Liver (tissue), 8 donors: ENCODE measurements at regions not wholly inside any gene's neighbourhood (a gene's known extent, or its start where the extent isn't known, plus 50 kb on each side); places are given as distances from the start of the nearest gene placed in this dataset.

Source experiments
- DNase-seq: peaks from one replicate; pipeline ENCODE4 v3.0.0-alpha.2; 2017; ENCODE audit warnings: low spot score
- H3K27ac ChIP-seq, 2 donors: one replicate each; pipeline ENCODE4 v1.7.0; 2013; ENCODE audit warnings: inconsistent platforms in 2 of 2, low read length in 2 of 2, control low read depth in 1 of 2, low read depth in 1 of 2, mild to moderate bottlenecking in 1 of 2
- H3K27me3 ChIP-seq, 4 donors: one replicate each; pipeline versions ENCODE4 v1.6.1 to v1.7.0; 2013; ENCODE audit warnings: low read length in 3 of 4, inconsistent platforms in 1 of 4, mild to moderate bottlenecking in 1 of 4, moderate library complexity in 1 of 4; ENCODE audit not compliant: control insufficient read depth in 4 of 4, insufficient read depth in 4 of 4
- H3K36me3 ChIP-seq, 4 donors: one replicate each; pipeline versions ENCODE4 v1.6.1 to v1.7.0; 2013; ENCODE audit warnings: low read length in 3 of 4, mild to moderate bottlenecking in 3 of 4, low read depth in 1 of 4, moderate library complexity in 1 of 4; ENCODE audit not compliant: control insufficient read depth in 4 of 4, insufficient read depth in 3 of 4
- H3K4me1 ChIP-seq, 4 donors: one replicate each; pipeline versions ENCODE4 v1.6.1 to v1.7.0; 2013; ENCODE audit warnings: low read length in 3 of 4, mild to moderate bottlenecking in 3 of 4, moderate library complexity in 1 of 4; ENCODE audit not compliant: control insufficient read depth in 4 of 4, insufficient read depth in 4 of 4
- H3K4me3 ChIP-seq, 3 donors: one replicate each; pipeline versions ENCODE4 v1.6.1 to v1.7.0; 2013; ENCODE audit warnings: low read length in 3 of 3, control low read depth in 1 of 3, low read depth in 1 of 3, mild to moderate bottlenecking in 1 of 3
- H3K9ac ChIP-seq, 2 donors: one replicate each; pipeline ENCODE4 v1.7.0; 2013; ENCODE audit warnings: low read length in 2 of 2, mild to moderate bottlenecking in 2 of 2, moderate library complexity in 2 of 2, control low read depth in 1 of 2, low read depth in 1 of 2
- H3K9me3 ChIP-seq, 4 donors: one replicate each; pipeline versions ENCODE4 v1.6.1 to v1.7.0; 2013; ENCODE audit warnings: low read length in 3 of 4; ENCODE audit not compliant: control insufficient read depth in 4 of 4
- FOXA1 ChIP-seq: IDR thresholded peaks from 2 replicates; pipeline ENCODE4 v1.6.1; 2016; ENCODE audit warnings: antibody characterized with exemption
- FOXA2 ChIP-seq: IDR thresholded peaks from 2 replicates; pipeline ENCODE4 v1.6.1; 2016; ENCODE audit warnings: antibody characterized with exemption
- GABPA ChIP-seq, 2 donors: IDR thresholded peaks in 1 of 2; conservative IDR thresholded peaks in 1 of 2; 2 replicates each; pipeline ENCODE4 v1.6.1; 2016; ENCODE audit warnings: antibody characterized with exemption in 2 of 2, mild to moderate bottlenecking in 1 of 2, moderate library complexity in 1 of 2
- HNF4A ChIP-seq, 2 donors: conservative IDR thresholded peaks; 2 replicates each; pipeline ENCODE4 v1.6.1; 2016; ENCODE audit warnings: antibody characterized with exemption in 2 of 2, mild to moderate bottlenecking in 2 of 2
- JUND ChIP-seq, 2 donors: IDR thresholded peaks; 2 replicates each; pipeline ENCODE4 v1.6.1; 2016; ENCODE audit warnings: antibody characterized with exemption in 2 of 2
- NR2F2 ChIP-seq: IDR thresholded peaks from 2 replicates; pipeline ENCODE4 v1.6.1; 2016; ENCODE audit warnings: antibody characterized with exemption
- RXRA ChIP-seq, 2 donors: IDR thresholded peaks; 2 replicates each; pipeline ENCODE4 v1.6.1; 2017 to 2018; ENCODE audit warnings: antibody characterized with exemption in 2 of 2, mild to moderate bottlenecking in 1 of 2
- SP1 ChIP-seq: IDR thresholded peaks from 2 replicates; pipeline ENCODE4 v1.6.1; 2018; ENCODE audit warnings: antibody characterized with exemption, mild to moderate bottlenecking
- TAF1 ChIP-seq: conservative IDR thresholded peaks from 2 replicates; pipeline ENCODE4 v1.6.1; 2016; ENCODE audit warnings: antibody characterized with exemption, mild to moderate bottlenecking
- YY1 ChIP-seq: IDR thresholded peaks from 2 replicates; pipeline ENCODE4 v1.6.1; 2016; ENCODE audit warnings: antibody characterized with exemption, mild to moderate bottlenecking
- whole genome bisulfite sequencing: extraction: QIAGEN DNeasy Blood & Tissue Kit; methylation state at CpG from one replicate; pipeline ENCODE4 v1.1.7; 2013; 5-methylcytosine and 5-hydroxymethylcytosine counted together
- TF ChIP-seq, protein P1 (sequence below): fragments of 150-350 bp; IDR thresholded peaks from 2 replicates; pipeline ENCODE4 v1.5.1; 2017; ENCODE audit warnings: improper control_type of control experiment, low read depth, low read length; ENCODE audit not compliant: missing input control
- TF ChIP-seq, protein P2 (sequence below): IDR thresholded peaks from 2 replicates; pipeline ENCODE4 v1.6.1; 2016; ENCODE audit warnings: antibody characterized with exemption
- TF ChIP-seq, protein P3 (sequence below): IDR thresholded peaks from 2 replicates; pipeline ENCODE4 v1.6.1; 2016; ENCODE audit warnings: antibody characterized with exemption, mild to moderate bottlenecking
- TF ChIP-seq, protein P4 (sequence below): IDR thresholded peaks from 2 replicates; pipeline ENCODE4 v1.6.1; 2016; ENCODE audit warnings: antibody characterized with exemption
- donor health status: healthy.
- donor health status: healthy.
- donor health status: healthy.
- donor health status: healthy.
- donor health status: healthy.

DNA sequence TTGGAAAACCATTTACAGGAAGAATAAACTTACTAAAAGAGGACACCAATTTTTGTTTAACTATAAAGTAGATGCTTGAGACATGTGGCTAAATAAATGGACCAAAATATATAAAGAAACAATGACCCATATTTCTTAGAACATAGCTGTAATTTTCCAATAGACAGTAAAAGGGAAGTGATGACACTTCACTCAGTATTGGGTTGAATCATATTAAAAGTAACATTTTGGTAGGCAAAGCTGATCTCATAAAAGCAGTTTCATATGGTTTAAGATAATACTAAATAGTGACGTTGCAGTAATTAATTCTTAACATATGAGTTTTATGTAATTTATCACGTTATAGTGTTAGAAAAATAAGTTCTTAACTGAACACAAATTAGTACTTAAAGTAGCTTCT, 308.9 kb upstream of the RUNX1 start (continued):
- TF ChIP-seq, protein P1, sequence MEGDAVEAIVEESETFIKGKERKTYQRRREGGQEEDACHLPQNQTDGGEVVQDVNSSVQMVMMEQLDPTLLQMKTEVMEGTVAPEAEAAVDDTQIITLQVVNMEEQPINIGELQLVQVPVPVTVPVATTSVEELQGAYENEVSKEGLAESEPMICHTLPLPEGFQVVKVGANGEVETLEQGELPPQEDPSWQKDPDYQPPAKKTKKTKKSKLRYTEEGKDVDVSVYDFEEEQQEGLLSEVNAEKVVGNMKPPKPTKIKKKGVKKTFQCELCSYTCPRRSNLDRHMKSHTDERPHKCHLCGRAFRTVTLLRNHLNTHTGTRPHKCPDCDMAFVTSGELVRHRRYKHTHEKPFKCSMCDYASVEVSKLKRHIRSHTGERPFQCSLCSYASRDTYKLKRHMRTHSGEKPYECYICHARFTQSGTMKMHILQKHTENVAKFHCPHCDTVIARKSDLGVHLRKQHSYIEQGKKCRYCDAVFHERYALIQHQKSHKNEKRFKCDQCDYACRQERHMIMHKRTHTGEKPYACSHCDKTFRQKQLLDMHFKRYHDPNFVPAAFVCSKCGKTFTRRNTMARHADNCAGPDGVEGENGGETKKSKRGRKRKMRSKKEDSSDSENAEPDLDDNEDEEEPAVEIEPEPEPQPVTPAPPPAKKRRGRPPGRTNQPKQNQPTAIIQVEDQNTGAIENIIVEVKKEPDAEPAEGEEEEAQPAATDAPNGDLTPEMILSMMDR = no peak
- TF ChIP-seq FOXA1 = no peak
- TF ChIP-seq SP1 = no peak
- no peak for TF ChIP-seq NR2F2
- no peak for TF ChIP-seq YY1
- TF ChIP-seq GABPA (IDR thresholded peaks at IDR 0.05 in 1 of 2, conservative IDR thresholded peaks at IDR 0.05 in 1 of 2) = no peak
- no peak for TF ChIP-seq RXRA (IDR thresholded peaks at IDR 0.05)
- no peak for TF ChIP-seq HNF4A (conservative IDR thresholded peaks at IDR 0.05)

DNA sequence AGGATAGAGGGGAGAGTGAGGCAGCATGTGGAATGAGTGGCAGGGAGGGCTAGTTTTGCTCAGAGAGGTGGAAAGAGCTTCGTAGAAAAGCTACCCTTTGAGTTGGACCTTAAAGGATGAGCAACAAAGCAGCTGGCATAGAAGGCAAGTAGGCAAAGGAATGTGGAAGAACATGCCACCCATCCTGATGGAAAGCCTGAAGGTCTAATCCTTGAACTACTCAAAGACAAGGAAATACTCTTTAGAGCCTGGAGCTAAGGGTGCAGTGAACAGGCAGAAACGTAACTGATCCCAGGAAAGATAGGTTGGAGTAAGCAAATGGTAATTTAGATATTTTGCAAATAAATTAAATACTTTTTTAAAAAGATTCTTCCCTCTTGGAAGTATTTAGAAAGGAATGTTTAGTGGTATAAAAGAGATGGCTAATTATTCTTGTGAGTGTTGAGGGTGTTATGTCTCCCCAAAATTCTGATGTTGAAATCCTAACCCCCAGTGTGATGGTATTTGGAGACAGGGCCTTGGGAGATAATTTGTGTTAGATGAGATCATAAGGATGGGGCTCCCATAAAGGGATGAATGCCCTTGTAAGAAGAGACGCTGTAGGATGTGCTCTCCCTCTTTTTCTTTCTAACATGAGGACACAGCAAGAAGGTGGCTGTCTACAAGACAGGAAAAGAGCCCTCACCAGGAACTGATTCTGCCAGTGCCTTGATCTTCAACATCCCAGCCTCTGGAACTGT, 308.1 kb upstream of the RUNX1 start:
- no peaks in the 10 kb centered on the region for H3K4me1 ChIP-seq
- DNase-seq = no peak
- H3K27ac ChIP-seq = no peak overlapping the region
- H3K9ac ChIP-seq = no peak overlapping the region
- no peaks in the 10 kb centered on the region for H3K9me3 ChIP-seq
- WGBS = 79% methylated on average over 3 of the region's 3 CpGs
- H3K27me3 ChIP-seq = peaks cover 0 to 5% (median 4%) of the 10 kb centered on the region in 4 donors
- no peak overlapping the region for H3K4me3 ChIP-seq
- no peaks in the 10 kb centered on the region for H3K36me3 ChIP-seq
- TF ChIP-seq, protein P2, sequence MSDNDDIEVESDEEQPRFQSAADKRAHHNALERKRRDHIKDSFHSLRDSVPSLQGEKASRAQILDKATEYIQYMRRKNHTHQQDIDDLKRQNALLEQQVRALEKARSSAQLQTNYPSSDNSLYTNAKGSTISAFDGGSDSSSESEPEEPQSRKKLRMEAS = no peak
- TF ChIP-seq FOXA2 = no peak
- no peak for TF ChIP-seq TAF1
- no peak for TF ChIP-seq YY1
- no peak for TF ChIP-seq JUND (IDR thresholded peaks at IDR 0.05)
- TF ChIP-seq, protein P3, sequence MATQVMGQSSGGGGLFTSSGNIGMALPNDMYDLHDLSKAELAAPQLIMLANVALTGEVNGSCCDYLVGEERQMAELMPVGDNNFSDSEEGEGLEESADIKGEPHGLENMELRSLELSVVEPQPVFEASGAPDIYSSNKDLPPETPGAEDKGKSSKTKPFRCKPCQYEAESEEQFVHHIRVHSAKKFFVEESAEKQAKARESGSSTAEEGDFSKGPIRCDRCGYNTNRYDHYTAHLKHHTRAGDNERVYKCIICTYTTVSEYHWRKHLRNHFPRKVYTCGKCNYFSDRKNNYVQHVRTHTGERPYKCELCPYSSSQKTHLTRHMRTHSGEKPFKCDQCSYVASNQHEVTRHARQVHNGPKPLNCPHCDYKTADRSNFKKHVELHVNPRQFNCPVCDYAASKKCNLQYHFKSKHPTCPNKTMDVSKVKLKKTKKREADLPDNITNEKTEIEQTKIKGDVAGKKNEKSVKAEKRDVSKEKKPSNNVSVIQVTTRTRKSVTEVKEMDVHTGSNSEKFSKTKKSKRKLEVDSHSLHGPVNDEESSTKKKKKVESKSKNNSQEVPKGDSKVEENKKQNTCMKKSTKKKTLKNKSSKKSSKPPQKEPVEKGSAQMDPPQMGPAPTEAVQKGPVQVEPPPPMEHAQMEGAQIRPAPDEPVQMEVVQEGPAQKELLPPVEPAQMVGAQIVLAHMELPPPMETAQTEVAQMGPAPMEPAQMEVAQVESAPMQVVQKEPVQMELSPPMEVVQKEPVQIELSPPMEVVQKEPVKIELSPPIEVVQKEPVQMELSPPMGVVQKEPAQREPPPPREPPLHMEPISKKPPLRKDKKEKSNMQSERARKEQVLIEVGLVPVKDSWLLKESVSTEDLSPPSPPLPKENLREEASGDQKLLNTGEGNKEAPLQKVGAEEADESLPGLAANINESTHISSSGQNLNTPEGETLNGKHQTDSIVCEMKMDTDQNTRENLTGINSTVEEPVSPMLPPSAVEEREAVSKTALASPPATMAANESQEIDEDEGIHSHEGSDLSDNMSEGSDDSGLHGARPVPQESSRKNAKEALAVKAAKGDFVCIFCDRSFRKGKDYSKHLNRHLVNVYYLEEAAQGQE = no peak
- TF ChIP-seq, protein P4, sequence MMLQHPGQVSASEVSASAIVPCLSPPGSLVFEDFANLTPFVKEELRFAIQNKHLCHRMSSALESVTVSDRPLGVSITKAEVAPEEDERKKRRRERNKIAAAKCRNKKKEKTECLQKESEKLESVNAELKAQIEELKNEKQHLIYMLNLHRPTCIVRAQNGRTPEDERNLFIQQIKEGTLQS = no peak
- no peak for TF ChIP-seq RXRA (IDR thresholded peaks at IDR 0.05)
- TF ChIP-seq NR2F2 = no peak
- TF ChIP-seq HNF4A (conservative IDR thresholded peaks at IDR 0.05) = no peak
- TF ChIP-seq, protein P1 = no peak
- no peak for TF ChIP-seq SP1
